ENCODE measurements at regions not wholly inside any gene's neighbourhood (a gene's known extent, or its start where the extent isn't known, plus 50 kb on each side); places are given as distances from the start of the nearest gene placed in this dataset.
"Not testable (repeated sequence)": the region's sequence is repeated elsewhere in the genome, so short reads cannot be mapped to it uniquely, and the experiment has no call there.

- WGBS (ENCODE audit: low lambda C conversion rate, missing lambda C conversion rate), result 97% methylated on average over 20 of the region's 20 CpGs
- no peak for DNase-seq (ENCODE audit: low spot score)
Measured at GRCh38 chr2:83879127-83879526, 580.0 kb downstream of the SUCLG1 start.

GRCh38 chr2:83877261-83877660 is 581.8 kb downstream of the SUCLG1 start:
- 89% methylated on average over 17 of the region's 17 CpGs for WGBS (ENCODE audit: low lambda C conversion rate, missing lambda C conversion rate)
- not testable (repeated sequence) for H4K20me1 ChIP-seq (ENCODE audit: insufficient read depth, poor library complexity, severe bottlenecking); H2AFZ ChIP-seq; H3K9me2 ChIP-seq (replicated peaks; ENCODE audit: insufficient read depth); H3K4me3 ChIP-seq; H3K27me3 ChIP-seq; H3K27ac ChIP-seq; H3K79me2 ChIP-seq; H3K9me3 ChIP-seq (ENCODE audit: low read depth); DNase-seq (ENCODE audit: low spot score); H3K4me1 ChIP-seq (ENCODE audit: insufficient read depth); H3K4me2 ChIP-seq; H3K36me3 ChIP-seq (replicated peaks; ENCODE audit: insufficient read depth, low read depth)

More at GRCh38 chr2:83879127-83879526, 580.0 kb downstream of the SUCLG1 start:
- no peaks in the 10 kb centered on the region for H3K79me2 ChIP-seq
- no peaks in the 10 kb centered on the region for H3K4me1 ChIP-seq (ENCODE audit: insufficient read depth)
- H3K36me3 ChIP-seq (replicated peaks; ENCODE audit: insufficient read depth, low read depth), result no peaks in the 10 kb centered on the region
- no peaks in the 10 kb centered on the region for H3K9me2 ChIP-seq (replicated peaks; ENCODE audit: insufficient read depth)
- no peaks in the 10 kb centered on the region for H3K9me3 ChIP-seq (ENCODE audit: low read depth)
- H4K20me1 ChIP-seq (ENCODE audit: insufficient read depth, poor library complexity, severe bottlenecking), result no peaks in the 10 kb centered on the region
- H3K27ac ChIP-seq, result no peak overlapping the region
- TF ChIP-seq, protein P1, sequence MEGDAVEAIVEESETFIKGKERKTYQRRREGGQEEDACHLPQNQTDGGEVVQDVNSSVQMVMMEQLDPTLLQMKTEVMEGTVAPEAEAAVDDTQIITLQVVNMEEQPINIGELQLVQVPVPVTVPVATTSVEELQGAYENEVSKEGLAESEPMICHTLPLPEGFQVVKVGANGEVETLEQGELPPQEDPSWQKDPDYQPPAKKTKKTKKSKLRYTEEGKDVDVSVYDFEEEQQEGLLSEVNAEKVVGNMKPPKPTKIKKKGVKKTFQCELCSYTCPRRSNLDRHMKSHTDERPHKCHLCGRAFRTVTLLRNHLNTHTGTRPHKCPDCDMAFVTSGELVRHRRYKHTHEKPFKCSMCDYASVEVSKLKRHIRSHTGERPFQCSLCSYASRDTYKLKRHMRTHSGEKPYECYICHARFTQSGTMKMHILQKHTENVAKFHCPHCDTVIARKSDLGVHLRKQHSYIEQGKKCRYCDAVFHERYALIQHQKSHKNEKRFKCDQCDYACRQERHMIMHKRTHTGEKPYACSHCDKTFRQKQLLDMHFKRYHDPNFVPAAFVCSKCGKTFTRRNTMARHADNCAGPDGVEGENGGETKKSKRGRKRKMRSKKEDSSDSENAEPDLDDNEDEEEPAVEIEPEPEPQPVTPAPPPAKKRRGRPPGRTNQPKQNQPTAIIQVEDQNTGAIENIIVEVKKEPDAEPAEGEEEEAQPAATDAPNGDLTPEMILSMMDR (IDR thresholded peaks at IDR 0.05; ENCODE audit: poor library complexity), result no peak
- H2AFZ ChIP-seq, result no peak overlapping the region
- H3K27me3 ChIP-seq, result no peaks in the 10 kb centered on the region
- no peak overlapping the region for H3K4me3 ChIP-seq
- no peak overlapping the region for H3K4me2 ChIP-seq

GRCh38 chr2:83874712-83875430 is 584.2 kb downstream of the SUCLG1 start:
- H3K9me3 ChIP-seq (ENCODE audit: low read depth), result no peaks in the 10 kb centered on the region
- H3K4me2 ChIP-seq, result no peak overlapping the region
- 91% methylated on average over 14 of the region's 14 CpGs for WGBS (ENCODE audit: low lambda C conversion rate, missing lambda C conversion rate)
- no peaks in the 10 kb centered on the region for H4K20me1 ChIP-seq (ENCODE audit: insufficient read depth, poor library complexity, severe bottlenecking)
- no peaks in the 10 kb centered on the region for H3K4me1 ChIP-seq (ENCODE audit: insufficient read depth)
- no peaks in the 10 kb centered on the region for H3K36me3 ChIP-seq (replicated peaks; ENCODE audit: insufficient read depth, low read depth)
- H3K4me3 ChIP-seq, result no peak overlapping the region
- no peaks in the 10 kb centered on the region for H3K9me2 ChIP-seq (replicated peaks; ENCODE audit: insufficient read depth)
- TF ChIP-seq EZH2phosphoT487 (IDR thresholded peaks at IDR 0.05; ENCODE audit: low read depth, severe bottlenecking, unreplicated experiment) (no peak), EZH2 (IDR thresholded peaks at IDR 0.05; ENCODE audit: borderline replicate concordance) (no peak)
- TF ChIP-seq, protein P1 (IDR thresholded peaks at IDR 0.05; ENCODE audit: poor library complexity), result no peak
- no peak overlapping the region for H2AFZ ChIP-seq
- no peaks in the 10 kb centered on the region for H3K79me2 ChIP-seq
- no peaks in the 10 kb centered on the region for H3K27me3 ChIP-seq
- no peak for DNase-seq (ENCODE audit: low spot score)
- no peak overlapping the region for H3K27ac ChIP-seq

- Histone ChIP-seq H3K9me2 (replicated peaks; ENCODE audit: insufficient read depth) (no peaks in the 10 kb centered on the region), H3K27me3 (no peaks in the 10 kb centered on the region), H4K20me1 (ENCODE audit: insufficient read depth, poor library complexity, severe bottlenecking) (no peaks in the 10 kb centered on the region), H3K4me3 (no peak overlapping the region), H3K4me1 (ENCODE audit: insufficient read depth) (no peaks in the 10 kb centered on the region), H3K4me2 (no peak overlapping the region), H3K27ac (no peak overlapping the region), H3K79me2 (no peaks in the 10 kb centered on the region), H3K9me3 (ENCODE audit: low read depth) (no peaks in the 10 kb centered on the region), H3K36me3 (replicated peaks; ENCODE audit: insufficient read depth, low read depth) (no peaks in the 10 kb centered on the region), H2AFZ (no peak overlapping the region)
- TF ChIP-seq, protein P1 (IDR thresholded peaks at IDR 0.05; ENCODE audit: poor library complexity), result no peak
- no peak for TF ChIP-seq EZH2phosphoT487 (IDR thresholded peaks at IDR 0.05; ENCODE audit: low read depth, severe bottlenecking, unreplicated experiment)
- TF ChIP-seq EZH2 (IDR thresholded peaks at IDR 0.05; ENCODE audit: borderline replicate concordance), result no peak
- no peak for DNase-seq (ENCODE audit: low spot score)
- 94% methylated on average over 19 of the region's 19 CpGs for WGBS (ENCODE audit: low lambda C conversion rate, missing lambda C conversion rate)
Measured at GRCh38 chr2:83874066-83874465, 585.0 kb downstream of the SUCLG1 start.
